ENCODE measurements at regions not wholly inside any gene's neighbourhood (a gene's known extent, or its start where the extent isn't known, plus 50 kb on each side); places are given as distances from the start of the nearest gene placed in this dataset.

DNA sequence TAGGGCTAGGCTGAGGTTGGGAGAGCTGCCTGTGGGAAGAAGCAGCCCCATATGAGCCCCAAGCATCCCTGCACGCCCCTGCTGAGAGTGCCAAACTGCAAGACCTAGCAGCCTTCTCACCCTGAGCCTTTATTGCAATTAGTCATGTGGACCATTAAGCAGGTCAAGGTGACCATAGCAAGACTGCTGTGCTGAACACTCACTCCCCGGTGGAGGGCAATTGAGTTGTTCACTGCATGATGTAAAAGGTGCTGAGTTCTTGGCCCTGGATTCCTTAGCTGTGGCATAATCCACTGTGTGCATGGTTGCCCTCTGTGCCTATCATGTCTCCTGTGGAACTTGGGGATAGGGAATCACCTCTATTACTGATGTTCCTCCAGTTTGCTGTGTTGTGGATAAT is 131.1 kb downstream of the FOXD1 start (continued):
- TF ChIP-seq HSF1 (IDR thresholded peaks at IDR 0.05; ENCODE audit: low read depth, low read length) (no peak), SREBF1 (IDR thresholded peaks at IDR 0.05; ENCODE audit: low read length) (no peak), ZNF217 (IDR thresholded peaks at IDR 0.05) (no peak), BCL11A (IDR thresholded peaks at IDR 0.05; ENCODE audit: low read depth, low read length) (no peak)
- TF ChIP-seq, protein P1, sequence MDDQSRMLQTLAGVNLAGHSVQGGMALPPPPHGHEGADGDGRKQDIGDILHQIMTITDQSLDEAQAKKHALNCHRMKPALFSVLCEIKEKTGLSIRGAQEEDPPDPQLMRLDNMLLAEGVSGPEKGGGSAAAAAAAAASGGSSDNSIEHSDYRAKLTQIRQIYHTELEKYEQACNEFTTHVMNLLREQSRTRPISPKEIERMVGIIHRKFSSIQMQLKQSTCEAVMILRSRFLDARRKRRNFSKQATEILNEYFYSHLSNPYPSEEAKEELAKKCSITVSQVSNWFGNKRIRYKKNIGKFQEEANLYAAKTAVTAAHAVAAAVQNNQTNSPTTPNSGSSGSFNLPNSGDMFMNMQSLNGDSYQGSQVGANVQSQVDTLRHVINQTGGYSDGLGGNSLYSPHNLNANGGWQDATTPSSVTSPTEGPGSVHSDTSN (IDR thresholded peaks at IDR 0.05; ENCODE audit: insufficient replicate concordance, low read depth, low read length), result no peak

DNA sequence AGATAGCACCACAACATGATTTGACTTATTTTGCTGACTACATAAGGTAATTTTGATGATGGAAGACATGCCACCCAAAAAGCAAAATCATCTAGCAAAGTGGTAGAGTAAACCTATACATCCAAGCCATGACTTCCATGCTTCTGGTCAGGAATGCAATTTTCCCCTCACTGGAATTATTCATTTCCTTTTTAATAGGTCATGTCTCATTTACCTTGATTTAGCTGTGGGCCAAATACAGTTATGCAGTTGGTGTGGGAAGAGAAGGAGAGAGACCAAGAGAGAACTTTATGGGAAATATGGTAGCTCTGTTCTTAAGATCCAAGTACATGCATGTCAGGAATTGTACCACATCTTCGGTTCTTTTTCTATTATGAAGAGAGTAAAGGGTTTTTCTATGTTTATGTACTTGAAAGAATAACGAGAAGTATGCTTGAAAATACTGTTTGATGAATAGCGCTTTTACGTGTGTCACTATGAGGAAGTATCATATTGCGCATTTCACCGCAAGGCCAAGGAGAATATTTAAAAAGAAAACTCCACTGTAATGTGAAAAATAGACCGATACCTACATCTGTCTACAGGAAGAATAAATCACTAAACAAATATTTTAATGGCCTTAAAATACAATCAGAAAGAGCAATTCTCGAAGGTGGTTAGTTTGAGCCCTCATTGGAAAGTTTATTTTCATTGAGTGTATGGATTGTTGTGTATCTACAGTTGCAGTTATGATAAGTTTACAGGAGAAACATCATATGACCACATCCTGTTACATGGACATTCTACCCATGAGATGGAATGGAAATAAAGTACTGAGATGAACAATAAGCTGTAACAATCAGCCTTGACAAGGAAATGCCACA is 134.0 kb downstream of the FOXD1 start:
- FAIRE-seq (no peak), DNase-seq (ENCODE audit: low read depth, low spot score) (no peak), ATAC-seq (no peak)
- H2AFZ ChIP-seq (ENCODE audit: control insufficient read depth, low read depth, low read length), result no peak overlapping the region
- TF ChIP-seq POLR2A (IDR thresholded peaks at IDR 0.05; ENCODE audit: low read depth, low read length), result no peak
- no peak for TF ChIP-seq KAT2A (conservative IDR thresholded peaks at IDR 0.05; ENCODE audit: control insufficient read depth, low read depth, low read length)
- TF ChIP-seq ZZZ3 (IDR thresholded peaks at IDR 0.05; ENCODE audit: control insufficient read depth, insufficient read length, low read depth), result no peak
- TF ChIP-seq MEF2B (IDR thresholded peaks at IDR 0.05; ENCODE audit: partially characterized antibody, poor library complexity, severe bottlenecking), result no peak
- no peak overlapping the region for H3K9ac ChIP-seq (ENCODE audit: control insufficient read depth, insufficient read depth, low read length)
- no peaks in the 10 kb centered on the region for H4K20me1 ChIP-seq (ENCODE audit: control insufficient read depth, insufficient read depth)
- CTCF ChIA-PET, result interaction anchor here (0.6 kb wide), 1 partner anchor 162 kb away, joined by 5 read pairs; no protein-coding TSS in a partner anchor
- RAD21 ChIA-PET (ENCODE audit: unreplicated experiment), result no interaction called here
- no peaks in the 10 kb centered on the region for H3K79me2 ChIP-seq (ENCODE audit: control insufficient read depth, insufficient read depth, low read length)
- POLR2A ChIA-PET, result no interaction called here
- H3K9me3 ChIP-seq (replicated peaks; ENCODE audit: control insufficient read depth, insufficient read depth, low read length), result no peaks in the 10 kb centered on the region
- H3K4me3 ChIP-seq, result no peak overlapping the region
- intact Hi-C loops (cut with micrococcal nuclease; ENCODE audit: unreplicated experiment) (no loop called here), in situ Hi-C loops (cut with MboI) (no loop called here)
- 37% methylated on average over 8 of the region's 8 CpGs for WGBS (ENCODE audit: insufficient coverage, insufficient replicate concordance, low lambda C conversion rate, missing lambda C conversion rate)
- no peak overlapping the region for H3K27ac ChIP-seq (ENCODE audit: control insufficient read depth, insufficient read depth)
- H3K4me1 ChIP-seq (ENCODE audit: control insufficient read depth, insufficient read depth, low read length), result no peaks in the 10 kb centered on the region
- SMC1A ChIA-PET (ENCODE audit: uncharacterized antibody, unreplicated experiment), result no interaction called here
- no TSS peak for BruUV-seq (replicated peaks)
- H3K27me3 ChIP-seq (replicated peaks in 1 of 2; ENCODE audit: control insufficient read depth in 2 of 2, insufficient read depth in 2 of 2, low read length in 1 of 2), result peaks cover 8 to 14% of the 10 kb centered on the region in 2 experiments
- H3K4me2 ChIP-seq (ENCODE audit: control insufficient read depth, insufficient read depth), result no peak overlapping the region
- H3K36me3 ChIP-seq (ENCODE audit: control insufficient read depth in 2 of 2, insufficient read depth in 2 of 2, low read length in 1 of 2), result no peaks in the 10 kb centered on the region
